H1 (cell line): ENCODE measurements at regions not wholly inside any gene's neighbourhood (a gene's known extent, or its start where the extent isn't known, plus 50 kb on each side); places are given as distances from the start of the nearest gene placed in this dataset.

Experiments
- ATF2 ChIP-seq: IDR thresholded peaks from 2 replicates; pipeline ENCODE4 v1.6.1; 2012; ENCODE audit warnings: low read length, inconsistent platforms
- BACH1 ChIP-seq: IDR thresholded peaks from 2 replicates; pipeline ENCODE4 v1.6.1; 2012; ENCODE audit warnings: low read length, improper control_type of control experiment
- CREB1 ChIP-seq: IDR thresholded peaks from 2 replicates; pipeline ENCODE4 v1.6.1; 2012; ENCODE audit warnings: inconsistent platforms
- EZH2 ChIP-seq: fragments of 200-600 bp; sonication (generic); IDR thresholded peaks from 2 replicates; pipeline ENCODE4 v1.7.1; 2012; ENCODE audit warnings: low read depth, mild to moderate bottlenecking, moderate library complexity, low read length, inconsistent platforms; ENCODE audit not compliant: severe bottlenecking
- HDAC2 ChIP-seq, 2 experiments: fragments of 300-600 bp in 1 of 2; sonication (generic) in 1 of 2; IDR thresholded peaks; 2 replicates each; pipeline ENCODE4 v1.6.1; 2011 to 2012; ENCODE audit warnings: low read depth in 2 of 2, low read length in 2 of 2, mild to moderate bottlenecking in 2 of 2, moderate library complexity in 2 of 2, borderline replicate concordance in 1 of 2, inconsistent platforms in 1 of 2
- JUN ChIP-seq: IDR thresholded peaks from 2 replicates; pipeline ENCODE4 v1.6.1; 2011; ENCODE audit warnings: low read depth, mild to moderate bottlenecking, improper control_type of control experiment, low read length
- POLR2AphosphoS5 ChIP-seq: IDR thresholded peaks from 2 replicates; pipeline ENCODE4 v1.6.1; 2011; ENCODE audit warnings: low read depth, low read length
- SP1 ChIP-seq: IDR thresholded peaks from 2 replicates; pipeline ENCODE4 v1.6.1; 2011; ENCODE audit warnings: low read depth, low read length

- no peak for TF ChIP-seq ATF2
- TF ChIP-seq SP1, result no peak
- no peak for TF ChIP-seq BACH1
- TF ChIP-seq HDAC2 (IDR thresholded peaks at IDR 0.05; ENCODE audit: borderline replicate concordance in 1 of 2, low read depth in 2 of 2, low read length in 2 of 2), result no peak
- no peak for TF ChIP-seq POLR2AphosphoS5
- TF ChIP-seq EZH2, result no peak
- TF ChIP-seq CREB1, result no peak
- no peak for TF ChIP-seq JUN
- TF ChIP-seq, all 59 proteins: peak for 0
Observed at GRCh38 chr1:177464686-177465085, 293.9 kb downstream of the BRINP2 start (continued).
